ENCODE measurements at regions not wholly inside any gene's neighbourhood (a gene's known extent, or its start where the extent isn't known, plus 50 kb on each side); places are given as distances from the start of the nearest gene placed in this dataset.

- Histone ChIP-seq H3K36me3 (ENCODE audit: control insufficient read depth, insufficient read depth, low read length) (no peaks in the 10 kb centered on the region), H3K4ac (ENCODE audit: low read depth, low read length) (no peak overlapping the region), H3K27ac (ENCODE audit: insufficient read depth, low read length) (no peak overlapping the region), H3K4me2 (ENCODE audit: low read depth, low read length) (no peak overlapping the region), H3K23ac (ENCODE audit: low read depth, low read length) (no peak overlapping the region), H3K9me1 (ENCODE audit: insufficient read depth, low read length) (no peaks in the 10 kb centered on the region), H2AK5ac (ENCODE audit: low read depth, low read length) (no peak overlapping the region), H3K18ac (ENCODE audit: low read depth, low read length) (no peak overlapping the region), H4K91ac (ENCODE audit: insufficient read depth, low read depth, low read length) (no peak overlapping the region), H3K79me1 (ENCODE audit: low read depth in 1 of 2, low read length in 2 of 2) (no peaks in the 10 kb centered on the region), H3K27me3 (ENCODE audit: control insufficient read depth, insufficient read depth, low read length) (peaks cover 25% of the 10 kb centered on the region), H4K5ac (ENCODE audit: low read depth, low read length) (no peak overlapping the region), H3K9ac (ENCODE audit: low read depth, low read length) (no peak overlapping the region), H3K14ac (replicated peaks; ENCODE audit: low read depth, low read length) (no peak overlapping the region), H4K8ac (ENCODE audit: low read depth in 2 of 2, low read length in 2 of 2) (no peak overlapping the region), H2AFZ (replicated peaks; ENCODE audit: low read length, poor library complexity) (no peak overlapping the region), H3K4me3 (ENCODE audit: insufficient read depth, low read depth, low read length) (no peak overlapping the region), H3K56ac (ENCODE audit: extremely low read depth, insufficient read depth, low read length) (no peak overlapping the region), H2AK9ac (replicated peaks; ENCODE audit: low read depth, low read length, poor library complexity) (no peak overlapping the region), H4K20me1 (ENCODE audit: insufficient read depth, low read length) (no peaks in the 10 kb centered on the region), H2BK20ac (ENCODE audit: low read depth, low read length) (no peak overlapping the region), H2BK5ac (ENCODE audit: low read depth, low read length, poor library complexity, severe bottlenecking) (no peak overlapping the region), H3K9me3 (ENCODE audit: control insufficient read depth, insufficient read depth, low read length) (no peaks in the 10 kb centered on the region), H3K4me1 (ENCODE audit: control insufficient read depth, insufficient read depth, low read length) (peaks cover 3% of the 10 kb centered on the region), H2BK15ac (ENCODE audit: low read depth, low read length) (no peak overlapping the region), H2BK120ac (ENCODE audit: low read depth, low read length) (no peak overlapping the region)
- ChIA-PET CTCF (interaction anchor here (0.6 to 2.3 kb wide), 2 partner anchors 13 to 316 kb away, joined by 5 to 10 read pairs; no protein-coding TSS in a partner anchor), POLR2A (ENCODE audit: unreplicated experiment) (no interaction called here)
- intact Hi-C loops (cut with micrococcal nuclease) (no loop called here), dilution Hi-C loops (cut with HindIII; ENCODE audit: low sequenced_read_pairs, unreplicated experiment) (no loop called here), in situ Hi-C loops (cut with MboI; ENCODE audit: low sequenced_read_pairs) (loop anchor here (25.0 kb wide), 1 partner anchor 433 kb away; the partner anchor contains the start of gene PTPN22)
- BruUV-seq (replicated peaks): no TSS peak
- no peak for TF ChIP-seq FOS (IDR thresholded peaks at IDR 0.05; ENCODE audit: low read depth, low read length)
- TF ChIP-seq SMC3 (IDR thresholded peaks at IDR 0.05; ENCODE audit: low read depth, low read length): no peak
- no peak for TF ChIP-seq USF2 (IDR thresholded peaks at IDR 0.05; ENCODE audit: low read depth, low read length)
- no peak for TF ChIP-seq RAD21 (IDR thresholded peaks at IDR 0.05; ENCODE audit: low read length)
- TF ChIP-seq MXI1 (IDR thresholded peaks at IDR 0.05; ENCODE audit: borderline replicate concordance, low read depth, low read length): no peak
- no peak for TF ChIP-seq NFE2L2 (IDR thresholded peaks at IDR 0.05; ENCODE audit: low read depth, low read length)
- no peak for TF ChIP-seq CTCF (conservative IDR thresholded peaks at IDR 0.05; ENCODE audit: low read depth, low read length)
- TF ChIP-seq RFX5 (IDR thresholded peaks at IDR 0.05; ENCODE audit: low read depth, low read length): no peak
- no peak for TF ChIP-seq ELK1 (IDR thresholded peaks at IDR 0.05; ENCODE audit: borderline replicate concordance, low read depth, low read length)
- no peak for TF ChIP-seq CHD1 (IDR thresholded peaks at IDR 0.05; ENCODE audit: low read depth, low read length)
- TF ChIP-seq BHLHE40 (IDR thresholded peaks at IDR 0.05; ENCODE audit: low read depth, low read length): no peak
- no peak for TF ChIP-seq POLR2A (IDR thresholded peaks at IDR 0.05; ENCODE audit: low read depth, low read length)
- no peak for TF ChIP-seq RCOR1 (IDR thresholded peaks at IDR 0.05; ENCODE audit: insufficient replicate concordance, low read length)
- no peak for TF ChIP-seq CEBPB (IDR thresholded peaks at IDR 0.05; ENCODE audit: low read depth, low read length)
- no peak for TF ChIP-seq MAFK (IDR thresholded peaks at IDR 0.05; ENCODE audit: low read depth, low read length)
- 50% methylated on average over 1 of the region's 6 CpGs; no CpG with 5 or more reads in 1 of the 2 experiments for WGBS, 2 experiments (ENCODE audit: extremely low coverage in 2 of 2, insufficient read length in 1 of 2)
- DNase-seq (no peak), ATAC-seq (ENCODE audit: low read depth) (no peak)
These were observed 141.7 kb upstream of the SYT6 start for GRCh38 chr1:114295321-114295720.

Data from IMR-90 (cell line).